Non-pigmented ciliary epithelial cell (primary cell): ENCODE measurements at regions not wholly inside any gene's neighbourhood (a gene's known extent, or its start where the extent isn't known, plus 50 kb on each side); places are given as distances from the start of the nearest gene placed in this dataset.

Source experiments
- DNase-seq: peaks from one replicate; pipeline ENCODE4 v3.0.0-alpha.2; 2010; ENCODE audit warnings: low read depth

DNA sequence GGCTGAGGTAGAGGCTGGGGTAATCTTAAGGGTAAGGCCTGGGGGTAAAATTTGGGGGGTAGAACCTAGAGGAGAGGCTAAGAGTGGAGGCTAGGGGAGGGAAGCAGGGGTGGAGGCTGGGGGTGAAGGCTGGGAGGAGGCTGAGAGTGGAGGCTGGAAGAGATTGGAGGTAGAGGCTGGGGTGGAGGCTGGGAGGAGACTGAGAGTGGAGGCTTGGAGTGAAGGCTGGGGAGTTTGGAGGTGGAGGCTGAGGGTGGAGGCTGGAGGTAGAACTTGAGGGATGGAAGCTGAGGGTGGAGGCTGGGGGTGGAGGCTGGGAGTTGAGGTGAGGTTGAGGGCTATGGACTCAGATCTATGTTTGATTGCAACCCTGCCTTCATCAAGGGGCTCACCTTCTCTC, 333.6 kb downstream of the C16orf95 start:
- no peak for DNase-seq

DNA sequence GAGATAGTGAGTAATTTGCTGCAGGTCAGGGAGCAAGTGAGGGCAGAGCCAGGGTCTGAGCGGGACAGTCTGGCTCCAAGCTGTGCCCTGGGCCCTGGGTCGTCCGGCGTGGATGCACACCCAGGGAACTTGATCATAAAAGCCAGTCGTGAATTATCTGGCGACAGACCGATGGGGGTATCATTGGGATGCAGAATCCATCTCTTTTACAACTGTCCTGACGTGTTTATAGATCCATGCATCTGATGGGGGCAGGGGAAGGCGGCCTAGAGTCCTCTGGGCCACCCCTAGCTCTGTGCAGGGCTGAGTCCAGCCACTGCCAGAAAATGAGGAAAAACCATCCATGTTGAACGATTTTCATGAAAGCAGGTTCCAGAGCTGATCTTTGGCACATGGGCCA, 332.8 kb downstream of the C16orf95 start:
- no peak for DNase-seq

- DNase-seq: no peak
These were observed 332.1 kb downstream of the C16orf95 start for GRCh38 chr16:86984991-86985647.

GRCh38 chr16:86985648-86986015, 331.6 kb downstream of the C16orf95 start:
- DNase-seq: no peak

DNA sequence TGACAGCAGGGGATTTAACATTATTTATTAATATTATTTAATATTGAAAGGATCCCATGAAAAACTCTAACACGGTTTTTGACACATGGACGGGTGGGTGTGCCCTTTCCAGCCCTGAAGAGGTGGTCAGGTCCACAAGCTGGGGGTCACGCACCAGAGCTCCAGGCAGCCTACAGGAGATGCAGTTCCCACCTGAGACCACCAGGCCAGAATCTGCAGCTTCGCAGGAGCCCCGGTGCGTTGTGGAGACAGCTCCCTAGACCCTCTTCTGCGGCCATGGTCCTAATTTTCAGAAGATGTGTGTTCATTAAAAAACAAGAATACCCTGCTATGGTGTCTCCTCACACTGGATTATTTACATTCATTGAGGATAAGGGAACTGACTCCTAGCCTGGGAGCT, 331.1 kb downstream of the C16orf95 start:
- DNase-seq: no peak

GRCh38 chr16:86986809-86987487, 330.2 kb downstream of the C16orf95 start:
- no peak for DNase-seq

DNA sequence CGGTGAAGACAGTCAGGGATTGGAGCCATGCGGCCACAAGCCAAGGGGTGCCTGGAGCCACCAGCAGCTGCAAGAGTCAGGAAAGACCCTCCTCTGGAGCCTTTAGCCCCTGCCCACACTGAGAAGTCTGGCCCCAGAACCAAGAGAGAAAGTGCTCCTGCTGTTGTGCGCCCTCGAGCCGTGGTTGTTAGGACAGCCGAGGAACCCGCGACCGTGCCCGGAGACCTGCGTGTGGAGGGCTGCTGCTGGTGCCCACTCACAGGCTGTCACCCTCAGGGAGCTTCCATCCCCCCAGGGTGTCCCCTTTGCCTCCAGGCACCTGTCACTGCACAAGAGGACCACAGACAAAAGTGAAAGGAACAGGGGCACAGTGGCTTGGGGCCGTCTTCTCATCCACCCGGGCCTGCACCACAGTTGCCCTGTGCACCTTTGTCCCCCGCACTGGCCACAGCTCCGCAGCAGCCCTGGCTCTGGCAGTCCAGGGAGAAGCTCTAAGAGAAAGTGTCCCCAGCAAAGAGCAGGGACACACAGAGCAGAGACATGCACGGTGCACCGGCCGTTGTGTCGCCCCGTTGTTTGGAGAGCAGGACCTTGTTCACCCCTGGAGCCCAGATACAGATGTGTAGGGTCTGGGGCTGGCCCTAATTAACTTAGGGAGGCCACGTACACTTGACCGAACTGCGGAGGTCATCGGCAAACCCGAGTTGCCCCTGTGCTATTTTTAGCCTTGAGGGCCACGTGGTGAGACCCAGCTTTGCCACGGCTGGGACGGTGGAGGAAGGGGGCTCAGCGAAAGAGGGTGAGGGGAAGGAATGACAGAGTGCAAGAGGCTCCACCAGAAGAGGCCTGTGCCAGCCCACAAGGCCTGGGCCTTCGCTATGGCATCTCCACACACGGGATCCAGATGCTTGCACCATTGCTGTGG, 329.2 kb downstream of the C16orf95 start:
- no peak for DNase-seq

DNA sequence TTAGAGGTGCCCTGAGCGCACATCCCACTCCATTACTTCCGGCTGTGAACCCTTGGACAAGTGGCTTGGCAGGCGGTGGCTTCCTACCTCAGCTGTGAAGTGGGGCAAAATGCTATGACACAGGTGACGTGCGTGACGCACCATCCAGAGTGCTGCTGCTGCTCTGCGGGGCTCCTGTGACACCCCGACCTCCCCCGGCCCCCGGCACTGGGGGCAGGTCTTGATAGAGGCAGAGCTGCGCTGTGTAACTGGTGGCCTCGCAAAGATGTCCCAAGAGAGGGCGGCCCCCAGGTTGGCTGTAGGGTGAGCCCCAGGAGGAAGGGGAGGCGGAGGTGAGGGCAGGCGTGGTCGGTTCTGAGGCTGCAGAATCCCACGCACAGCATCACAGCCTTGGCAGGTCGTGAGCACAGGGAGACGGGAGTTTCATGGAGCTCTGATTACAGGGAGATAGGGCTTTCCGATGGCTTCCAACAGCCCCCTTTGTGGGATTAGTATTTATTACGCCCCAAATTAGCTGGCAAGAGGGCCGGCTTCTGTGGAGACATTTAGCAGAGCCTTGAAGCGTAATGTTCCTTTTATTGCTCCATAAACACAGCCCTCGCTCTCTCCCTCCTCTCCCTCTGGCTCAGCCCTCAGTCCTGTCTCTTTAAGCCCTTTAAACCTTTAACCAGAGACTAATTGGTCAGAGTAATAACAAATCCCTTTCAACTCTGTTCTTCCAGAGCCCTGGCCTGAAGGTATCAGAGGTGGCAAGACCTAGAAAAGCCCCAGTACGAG, 328.1 kb downstream of the C16orf95 start:
- DNase-seq: no peak

DNA sequence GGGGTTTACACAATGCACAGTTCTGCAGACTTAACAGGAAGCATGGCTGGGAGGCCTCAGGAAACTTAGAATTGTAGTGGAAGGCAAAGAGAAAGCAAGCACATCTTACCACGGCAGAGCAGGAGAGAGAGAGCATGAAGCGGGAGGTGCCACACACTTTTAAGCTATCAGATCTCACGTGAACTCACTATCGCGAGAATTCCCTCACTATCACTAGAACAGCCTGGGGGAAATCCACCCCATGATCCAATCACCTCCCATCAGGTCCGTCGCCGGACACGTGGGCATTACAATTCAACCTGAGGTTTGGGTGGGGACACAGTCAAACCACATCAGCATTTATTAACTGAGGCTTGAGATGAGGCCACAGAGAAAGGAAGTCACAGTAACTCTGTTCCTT, 326.7 kb downstream of the C16orf95 start:
- DNase-seq: no peak

DNA sequence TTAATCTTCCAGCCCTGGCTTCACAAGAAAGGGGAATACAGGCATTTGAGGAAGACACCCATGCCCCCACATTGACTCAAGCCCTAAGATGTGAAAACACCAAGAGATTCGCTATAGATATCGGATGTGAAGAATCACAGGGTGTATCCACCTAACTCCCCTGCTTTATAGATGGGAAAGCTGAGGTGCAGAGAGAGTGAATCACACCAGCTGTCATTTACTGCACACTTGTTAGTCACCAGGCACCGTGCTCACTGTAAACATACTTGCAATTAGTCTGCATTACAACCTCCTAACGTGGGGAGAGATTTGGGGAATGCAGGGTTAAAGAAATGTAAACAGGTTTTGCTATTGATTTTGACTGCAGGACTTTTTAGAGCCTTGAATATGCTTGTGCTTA, 325.5 kb downstream of the C16orf95 start:
- no peak for DNase-seq

- no peak for DNase-seq
These were observed 324.6 kb downstream of the C16orf95 start for GRCh38 chr16:86992587-86992986.

- no peak for DNase-seq
These were observed 323.6 kb downstream of the C16orf95 start for GRCh38 chr16:86993426-86994110.

GRCh38 chr16:86994215-86994614, 323.0 kb downstream of the C16orf95 start:
- no peak for DNase-seq

DNA sequence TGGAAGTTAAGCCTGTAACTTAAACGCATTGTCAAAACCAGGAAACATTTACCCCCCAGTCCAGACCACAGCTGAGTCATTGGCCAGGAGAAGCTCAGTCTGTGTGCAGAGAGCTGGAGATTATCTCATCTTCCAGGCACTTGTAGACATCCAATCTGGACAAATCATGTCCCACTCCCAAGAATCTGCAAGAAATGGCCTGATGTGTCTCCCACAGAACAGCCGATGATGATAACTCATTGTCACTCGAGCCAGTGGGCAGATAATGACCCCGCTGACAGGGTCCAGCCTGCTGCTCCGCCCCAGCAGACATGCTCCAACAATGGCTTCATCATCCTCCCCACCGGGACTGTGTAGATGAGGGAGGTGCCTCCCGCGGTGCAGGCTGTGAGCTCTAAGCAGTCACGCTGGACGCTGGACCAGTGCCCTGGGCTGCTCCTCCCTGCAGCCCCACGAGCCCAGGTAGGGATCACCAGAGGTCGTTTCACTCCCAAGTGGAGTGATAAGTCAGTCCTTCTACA, 322.5 kb downstream of the C16orf95 start:
- DNase-seq: peak; percentile 93

- DNase-seq: no peak
These were observed 321.7 kb downstream of the C16orf95 start for GRCh38 chr16:86995456-86995855.

DNA sequence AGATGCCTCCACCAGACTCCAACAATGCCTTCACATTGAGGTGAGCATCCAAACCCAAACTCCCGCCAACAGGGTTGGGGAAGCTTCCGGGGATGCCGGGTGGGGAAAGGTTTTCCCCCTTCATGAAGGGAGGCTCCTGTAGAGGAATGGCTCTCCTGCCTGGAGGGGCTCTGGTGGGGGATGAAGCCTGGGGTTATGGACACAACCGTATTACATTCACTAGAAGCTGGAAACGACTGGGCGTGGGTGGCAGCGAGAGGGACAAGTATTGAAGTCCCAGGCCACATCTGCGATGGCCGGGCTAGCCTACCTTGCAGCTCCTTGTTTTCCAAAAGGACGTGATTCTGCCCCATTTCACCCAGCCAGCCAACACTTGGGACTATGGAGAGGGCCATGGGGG, 321.1 kb downstream of the C16orf95 start:
- no peak for DNase-seq

GRCh38 chr16:86997058-86997457, 320.1 kb downstream of the C16orf95 start:
- no peak for DNase-seq

GRCh38 chr16:86998196-86999001, 318.8 kb downstream of the C16orf95 start:
- no peak for DNase-seq

DNA sequence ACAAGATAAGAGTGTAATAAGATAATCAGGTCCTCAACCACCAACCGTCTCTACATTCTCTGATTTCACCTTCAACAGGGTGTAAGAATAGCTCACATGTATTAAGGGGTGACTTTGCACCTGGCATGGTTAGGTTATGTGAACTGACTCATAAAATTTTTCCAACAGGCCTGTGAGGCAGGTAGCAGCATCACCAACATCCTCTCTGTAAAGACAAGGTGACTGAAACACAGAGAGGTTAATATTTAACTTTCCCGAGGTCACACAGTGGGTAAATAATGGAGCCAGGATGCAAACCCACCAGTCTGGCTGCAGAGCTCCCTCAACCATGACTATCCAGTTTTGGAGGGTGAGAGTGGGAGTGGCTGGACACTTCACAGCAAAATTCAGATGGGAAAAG, 317.2 kb downstream of the C16orf95 start:
- no peak for DNase-seq

GRCh38 chr16:87002717-87003413, 314.3 kb downstream of the C16orf95 start:
- no peak for DNase-seq
